Posterior vena cava (tissue), 2 donors: ENCODE measurements at regions not wholly inside any gene's neighbourhood (a gene's known extent, or its start where the extent isn't known, plus 50 kb on each side); places are given as distances from the start of the nearest gene placed in this dataset.

Experiments
- DNase-seq: peaks from one replicate; pipeline ENCODE4 v3.0.0-alpha.2; 2020; ENCODE audit warnings: low spot score
- intact Hi-C, 2 donors: fragments of 100-400 bp; cut with DNase I; formaldehyde crosslinking; loops; one replicate each; pipeline versions ENCODE4 v1.14.1 to v1.14.2; 2022 to 2023
- donor health status: DM: yes; HTN: yes; CAD: no.
- donor health status: DM: yes; HTN: yes; CAD: no.

DNA sequence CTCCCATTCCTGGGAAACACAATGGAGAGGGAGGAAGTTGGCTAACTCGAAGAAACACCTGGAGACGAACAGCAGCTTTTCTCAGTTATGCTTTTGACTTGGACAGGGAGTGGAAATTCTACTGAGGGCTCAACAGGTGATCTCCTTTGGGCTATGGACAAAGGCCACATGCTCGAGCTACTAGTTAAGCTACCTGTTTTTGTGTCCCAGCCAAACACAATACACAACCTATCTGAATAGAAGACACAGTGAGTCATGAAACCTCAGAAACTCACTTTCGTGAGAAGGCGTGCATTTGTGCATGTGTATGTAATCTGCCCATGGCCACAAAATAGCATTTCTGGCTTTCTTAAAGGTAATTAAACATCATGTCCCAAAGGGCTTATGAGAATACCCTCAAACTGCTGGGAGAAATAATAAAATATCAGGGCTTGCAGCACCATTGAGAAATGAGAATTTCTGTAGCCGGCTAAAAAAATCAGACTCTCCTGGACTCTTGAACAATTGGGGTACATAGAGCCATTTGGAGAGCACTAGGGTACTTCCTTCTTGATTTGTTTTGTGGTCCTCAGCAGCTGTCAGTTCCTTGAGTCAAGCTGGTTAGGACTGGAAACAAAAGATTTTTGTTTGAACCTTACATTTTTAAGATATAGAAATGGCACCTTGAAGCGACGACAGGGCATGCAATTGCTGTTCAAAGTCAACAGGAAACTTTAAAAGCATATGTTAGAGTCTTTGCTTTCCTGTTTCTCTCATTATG lies 85.5 kb upstream of the PTHLH start:
- no peak for DNase-seq
- intact Hi-C loops = no loop called here

GRCh38 chr12:28059220-28059619 lies 86.7 kb upstream of the PTHLH start:
- no peak for DNase-seq
- intact Hi-C loops = no loop called here

- DNase-seq = no peak
- intact Hi-C loops = no loop called here
These were observed 87.1 kb upstream of the PTHLH start for GRCh38 chr12:28059668-28060067.

- intact Hi-C loops = no loop called here
- DNase-seq = no peak
These were observed 88.3 kb upstream of the PTHLH start for GRCh38 chr12:28060871-28061270.

GRCh38 chr12:28063355-28063880 lies 90.9 kb upstream of the PTHLH start:
- no peak for DNase-seq
- intact Hi-C loops = no loop called here

DNA sequence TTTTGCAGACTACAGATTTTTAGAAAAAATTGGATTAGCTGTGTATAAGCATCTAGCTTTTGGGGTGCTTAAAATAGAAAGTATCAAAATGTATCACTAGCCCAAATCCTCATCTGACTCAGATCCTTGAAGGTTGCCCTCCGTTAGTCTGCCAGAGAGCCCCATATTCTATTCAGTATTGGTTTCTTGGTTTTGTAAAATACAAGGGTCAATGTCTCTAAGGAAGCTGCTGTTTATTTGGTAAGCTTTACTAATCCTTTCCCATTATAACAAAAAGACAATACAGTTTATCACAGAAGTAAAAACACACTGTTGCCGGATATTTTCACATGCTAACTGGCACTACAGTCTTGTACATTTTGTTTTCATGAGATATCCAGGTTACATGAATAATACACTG lies 92.8 kb upstream of the PTHLH start:
- no peak for DNase-seq
- intact Hi-C loops = no loop called here

- intact Hi-C loops = no loop called here
- no peak for DNase-seq
These were observed 93.5 kb upstream of the PTHLH start for GRCh38 chr12:28065889-28066630.

GRCh38 chr12:28066879-28067278 lies 94.3 kb upstream of the PTHLH start:
- intact Hi-C loops = no loop called here
- no peak for DNase-seq

- DNase-seq = no peak
- intact Hi-C loops = no loop called here
These were observed 95.9 kb upstream of the PTHLH start for GRCh38 chr12:28068467-28068866.

DNA sequence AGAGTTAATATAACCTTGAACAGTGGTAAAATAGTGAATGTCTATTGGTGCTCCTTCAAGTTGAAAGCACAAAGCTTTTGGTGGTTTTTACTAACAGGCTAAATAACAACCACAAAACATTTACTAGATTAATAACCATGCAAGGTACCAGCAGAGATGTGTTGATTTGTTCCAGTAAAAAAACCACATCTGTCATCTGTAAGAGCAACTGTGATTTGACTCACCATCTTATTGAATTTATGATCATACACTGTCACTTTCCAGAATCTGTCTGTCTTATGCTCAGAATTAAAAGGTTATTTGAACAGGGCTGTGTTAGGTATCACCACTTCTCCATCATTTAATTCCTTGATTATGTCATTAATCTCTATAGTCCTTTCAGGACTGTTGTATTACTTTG lies 107.0 kb upstream of the PTHLH start:
- intact Hi-C loops = no loop called here

GRCh38 chr12:28082096-28082495 lies 108.2 kb upstream of the CCDC91 start:
- no peak for DNase-seq
- intact Hi-C loops = no loop called here

More for the DNA sequence above, 107.0 kb upstream of the PTHLH start:
- no peak for DNase-seq

DNA sequence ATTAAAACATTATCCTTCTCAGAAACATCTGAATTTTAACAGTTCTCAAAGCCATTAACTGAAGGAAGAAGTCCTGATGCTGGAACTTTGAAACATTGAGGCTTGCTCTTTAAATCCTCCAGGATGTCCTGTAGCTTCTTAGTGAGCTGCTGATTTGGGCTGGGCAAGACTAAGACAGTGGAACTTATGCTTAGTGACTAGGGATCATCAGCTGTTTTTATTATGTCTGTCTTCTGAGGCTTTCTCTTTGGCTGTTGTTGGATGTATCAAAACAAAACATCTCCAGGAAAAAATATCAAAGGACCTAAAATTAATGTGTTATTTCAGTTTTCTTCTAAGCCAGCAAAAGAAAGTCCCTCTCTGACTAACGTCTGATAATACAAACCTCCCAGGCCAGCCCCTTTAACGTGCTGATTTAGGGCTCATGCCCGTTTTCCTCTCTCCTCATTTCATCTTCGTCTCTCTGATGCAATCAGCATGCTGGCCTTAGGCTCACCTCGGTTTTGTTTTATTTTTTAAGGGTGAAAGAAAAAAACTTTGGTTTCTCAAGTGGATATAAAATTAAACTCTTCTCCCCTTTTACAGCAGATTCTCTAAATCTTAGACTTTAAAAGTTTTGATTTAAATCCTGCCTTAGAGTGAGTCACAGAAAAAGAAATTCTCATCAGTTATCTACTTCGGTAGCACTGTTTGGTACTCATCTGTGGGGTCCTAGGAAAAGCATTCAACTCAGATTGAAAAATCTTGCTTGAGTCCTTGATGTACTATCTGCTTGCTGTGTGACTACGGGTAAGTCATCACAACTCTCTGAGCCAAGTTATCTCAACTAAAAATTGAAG lies 106.2 kb upstream of the CCDC91 start:
- intact Hi-C loops = no loop called here
- DNase-seq = no peak

DNA sequence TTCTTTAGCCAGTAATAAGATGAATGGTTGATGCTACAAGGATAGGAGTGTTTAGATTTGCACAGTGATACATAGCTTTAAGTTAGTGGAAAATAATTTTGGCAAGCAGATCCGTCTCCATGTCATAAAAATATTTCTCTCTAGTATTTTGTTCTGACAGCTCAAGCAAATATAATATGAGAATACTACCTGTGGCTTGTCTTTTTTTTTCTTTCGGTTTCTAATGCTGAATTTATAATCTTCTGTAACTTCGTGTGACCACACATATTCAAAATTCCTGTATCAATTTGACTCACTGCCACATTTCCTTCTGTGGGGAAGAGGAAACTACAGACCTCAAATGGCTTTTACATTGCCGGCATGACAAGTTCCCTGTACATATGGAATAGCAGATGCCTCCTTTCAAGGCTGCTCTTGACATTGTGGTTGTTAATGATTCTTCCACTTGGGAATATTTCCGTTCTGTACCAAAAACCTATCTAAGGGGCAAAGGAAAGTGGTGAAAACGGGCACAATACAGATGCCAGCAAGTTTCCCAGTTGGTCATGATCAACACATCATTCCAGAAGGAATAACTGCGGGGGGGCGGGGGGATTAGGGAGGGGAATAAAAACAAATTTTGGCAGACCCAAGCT lies 103.6 kb upstream of the CCDC91 start:
- DNase-seq = no peak
- intact Hi-C loops = no loop called here

DNA sequence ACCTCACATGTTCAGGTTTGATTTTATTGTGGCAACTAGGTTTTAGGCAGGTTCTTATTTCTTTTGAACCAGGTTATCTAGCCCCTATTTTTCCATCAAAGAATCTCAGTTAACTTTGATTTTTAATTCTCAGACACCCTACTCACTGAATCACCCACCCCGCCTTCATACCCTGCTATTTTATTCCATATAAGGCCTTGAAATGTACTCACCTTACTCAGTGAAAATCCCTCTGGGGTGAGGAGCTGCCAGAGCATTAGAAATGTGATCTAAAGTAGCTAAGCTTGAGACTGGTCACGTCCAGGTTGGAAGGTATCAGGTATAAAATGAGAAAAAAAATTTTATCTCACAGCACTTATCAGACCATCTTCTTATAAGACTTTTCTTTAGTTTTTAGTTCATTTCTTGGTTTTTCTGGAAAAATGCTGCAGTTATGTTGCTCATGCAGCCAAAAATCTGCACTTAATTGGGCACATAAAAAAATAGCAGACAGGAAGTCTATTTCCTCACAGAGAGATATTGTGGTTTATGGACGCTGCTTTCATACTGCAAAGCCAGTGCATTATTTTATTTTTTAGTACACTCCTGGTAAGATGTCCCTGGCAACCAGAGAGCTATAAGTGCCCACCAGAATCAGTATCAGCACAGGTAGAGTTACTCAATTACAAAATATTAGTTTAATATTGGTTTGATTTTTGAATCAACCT lies 101.5 kb upstream of the CCDC91 start:
- intact Hi-C loops = no loop called here
- no peak for DNase-seq

GRCh38 chr12:28089338-28089737 lies 100.9 kb upstream of the CCDC91 start:
- DNase-seq = no peak
- intact Hi-C loops = no loop called here

DNA sequence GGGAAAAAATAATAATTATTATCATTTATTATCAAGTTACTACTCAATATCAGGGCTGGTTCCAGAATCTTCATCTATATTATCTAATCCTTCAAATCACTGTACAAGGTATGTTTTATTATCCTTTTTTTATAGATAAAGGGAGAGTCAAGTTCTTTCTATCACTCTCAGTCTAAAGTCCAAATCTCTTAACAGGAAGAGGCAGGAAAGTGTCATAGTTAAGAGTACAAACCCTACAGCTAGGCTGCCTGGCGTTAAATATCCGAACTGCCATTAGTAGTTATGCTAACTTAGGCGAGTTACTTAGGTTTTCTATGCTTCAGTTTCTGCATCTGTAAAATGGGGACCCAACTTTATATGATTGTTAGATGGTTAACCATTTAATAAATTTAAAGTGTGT lies 99.4 kb upstream of the CCDC91 start:
- DNase-seq = no peak
- intact Hi-C loops = no loop called here

- intact Hi-C loops = no loop called here
- no peak for DNase-seq
These were observed 97.9 kb upstream of the CCDC91 start for GRCh38 chr12:28092396-28092795.

DNA sequence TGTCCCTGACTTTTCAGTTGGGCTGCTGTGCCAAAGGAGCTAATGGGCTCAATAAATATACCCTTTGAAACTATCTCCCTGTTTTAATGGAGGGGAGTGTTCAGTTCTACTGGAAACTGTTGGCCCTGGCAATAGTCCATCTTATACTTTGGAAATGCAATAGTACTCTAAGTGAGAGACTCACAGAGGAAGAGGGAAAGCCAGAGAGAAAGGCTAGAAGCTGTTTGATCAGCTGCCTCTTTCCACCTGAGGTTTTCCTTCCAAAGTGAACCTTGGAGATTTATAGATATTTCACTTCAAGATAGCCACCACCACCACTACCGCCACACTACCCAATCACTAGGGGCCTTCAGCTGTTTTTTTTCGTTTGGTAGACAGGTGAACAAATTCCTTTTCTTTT lies 93.6 kb upstream of the CCDC91 start:
- intact Hi-C loops = no loop called here
- no peak for DNase-seq

DNA sequence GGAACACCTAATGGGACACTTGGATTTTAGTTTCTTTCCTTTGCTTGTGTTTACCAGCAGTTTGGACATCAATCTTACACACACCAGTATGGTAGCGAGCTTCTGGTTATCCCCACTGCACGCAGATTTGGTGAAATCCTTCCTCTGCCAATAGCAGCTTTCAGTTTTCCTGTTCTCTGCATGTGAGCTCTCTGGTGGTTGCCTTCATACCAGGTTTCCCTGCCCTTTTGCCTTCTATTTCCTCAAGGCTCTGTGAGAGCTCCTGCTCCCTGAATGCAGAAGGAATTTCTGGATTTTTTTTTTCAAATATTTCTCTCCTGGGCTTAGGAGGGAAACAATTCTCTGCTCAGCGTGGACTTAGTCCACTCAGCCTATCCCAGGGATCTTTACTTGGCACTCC lies 93.0 kb upstream of the CCDC91 start:
- intact Hi-C loops = no loop called here
- no peak for DNase-seq
